GM03348 (cell line): ENCODE measurements at regions not wholly inside any gene's neighbourhood (a gene's known extent, or its start where the extent isn't known, plus 50 kb on each side); places are given as distances from the start of the nearest gene placed in this dataset.
"Not testable (repeated sequence)": the region's sequence is repeated elsewhere in the genome, so short reads cannot be mapped to it uniquely, and the experiment has no call there.

Experiments
- DNase-seq: peaks from one replicate; pipeline ENCODE4 v3.0.0; 2012; ENCODE audit warnings: low spot score

GRCh38 chr2:16203691-16204090 lies 263.3 kb downstream of the MYCN start:
- DNase-seq, result no peak

DNA sequence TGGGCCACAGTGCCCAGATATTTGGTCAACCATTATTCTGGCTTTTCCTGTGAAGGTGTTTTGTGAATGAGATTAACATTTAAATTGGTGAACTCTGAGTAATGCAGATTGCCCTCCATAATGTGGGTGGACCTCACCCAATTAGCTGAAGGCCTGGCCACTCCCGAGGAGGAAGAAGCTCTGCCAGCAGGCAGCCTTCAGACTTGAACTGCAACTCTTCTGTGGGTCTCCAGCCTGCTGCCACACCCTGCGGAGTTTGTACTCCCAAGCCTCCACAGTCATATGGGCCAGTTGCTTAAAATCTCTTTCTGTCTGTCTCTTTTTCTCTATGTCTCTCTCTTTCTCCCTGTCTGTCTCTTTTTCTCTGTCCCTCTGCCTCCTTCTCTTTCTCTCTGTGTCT lies 262.7 kb downstream of the MYCN start:
- no peak for DNase-seq

DNA sequence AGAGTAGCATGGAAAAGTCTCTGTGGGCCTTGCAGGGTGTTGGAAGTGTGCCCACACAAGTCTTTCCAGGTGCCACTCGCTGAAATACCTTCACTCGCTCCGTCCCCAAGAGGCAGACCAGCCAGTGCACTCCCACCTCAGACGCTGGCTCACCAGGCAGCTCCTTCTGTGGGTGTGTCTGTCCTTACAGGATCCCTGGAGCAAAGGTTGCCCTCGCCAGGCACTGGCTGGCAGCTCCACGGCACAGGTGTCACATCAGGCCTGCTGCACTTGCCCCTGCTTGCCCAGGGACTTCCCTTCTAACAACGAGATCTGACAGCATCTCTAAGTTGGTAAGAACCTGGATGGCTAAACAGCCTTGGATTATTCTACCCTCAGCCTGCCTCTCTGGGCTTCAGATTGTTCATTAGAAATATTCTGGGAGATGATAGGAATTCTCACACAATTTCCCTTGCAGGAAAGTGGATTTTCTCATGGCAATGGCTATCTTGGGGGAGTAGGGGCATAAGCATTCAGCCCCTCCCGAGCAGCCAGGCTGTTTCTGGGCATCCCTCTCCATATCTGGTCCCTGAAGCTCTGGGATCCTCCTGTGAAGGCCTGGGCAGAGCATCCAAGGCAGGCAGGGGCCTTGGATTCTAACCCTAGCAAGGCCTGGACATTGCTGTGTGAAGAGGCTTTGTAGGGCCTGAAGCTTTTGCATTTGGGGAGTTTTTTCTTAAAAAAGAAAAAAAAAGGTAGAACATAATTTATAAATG lies 262.1 kb downstream of the MYCN start:
- DNase-seq, result no peak

DNA sequence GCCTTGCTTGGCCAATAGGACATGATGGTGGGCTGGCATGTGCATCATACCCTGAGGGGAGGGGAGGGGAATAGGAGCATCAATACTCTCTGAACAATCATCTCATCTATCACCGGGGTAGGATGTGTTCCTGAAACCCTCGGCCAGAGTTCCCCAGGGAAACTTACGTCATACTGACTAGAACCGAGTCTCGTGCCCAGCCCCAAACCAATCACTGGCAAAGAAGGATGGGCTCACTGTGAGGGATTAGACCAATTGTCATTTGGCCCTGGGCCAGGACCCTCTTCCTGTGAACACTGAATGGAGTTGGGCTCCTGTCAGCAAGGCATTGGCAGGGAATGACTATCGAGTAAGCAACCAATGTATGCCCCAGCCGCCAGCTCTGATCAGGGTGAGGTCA lies 261.5 kb downstream of the MYCN start:
- DNase-seq, result no peak

GRCh38 chr2:16200554-16201193 lies 260.3 kb downstream of the MYCN start:
- DNase-seq, result no peak

DNA sequence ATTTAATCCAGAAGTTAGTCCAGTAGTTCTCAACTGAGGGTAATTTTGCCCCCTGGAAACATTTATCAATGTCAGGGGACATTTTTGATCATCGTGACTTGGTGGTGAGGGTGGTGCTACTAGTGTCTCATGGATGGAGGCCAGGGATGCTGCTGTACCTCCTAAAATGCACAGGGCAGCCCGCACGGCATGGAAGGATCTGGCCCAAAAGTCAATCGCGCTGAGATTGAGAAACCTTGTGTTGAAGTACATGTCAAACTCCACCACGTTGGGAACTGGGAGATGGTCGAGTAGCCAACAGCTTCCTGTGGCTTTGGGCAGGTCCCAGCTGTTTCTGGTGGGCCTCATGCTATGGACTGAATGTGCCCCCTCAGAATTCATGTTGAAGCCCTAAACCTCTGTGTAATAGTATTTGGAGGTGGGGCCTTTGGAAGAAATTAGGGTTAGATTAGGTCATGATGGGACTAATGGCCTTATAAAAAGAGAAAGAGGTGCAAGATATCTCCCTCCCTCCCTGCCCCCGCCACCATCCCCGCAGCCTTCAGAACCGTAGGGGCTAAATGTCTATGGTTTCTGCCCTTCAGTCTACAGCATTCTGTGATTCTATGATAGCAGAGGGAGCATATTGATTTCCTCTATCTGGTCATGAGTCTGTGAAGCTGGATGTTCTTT lies 259.7 kb downstream of the MYCN start:
- no peak for DNase-seq

- not testable (repeated sequence) for DNase-seq
Observed at GRCh38 chr2:16199241-16199640, 258.9 kb downstream of the MYCN start.

DNA sequence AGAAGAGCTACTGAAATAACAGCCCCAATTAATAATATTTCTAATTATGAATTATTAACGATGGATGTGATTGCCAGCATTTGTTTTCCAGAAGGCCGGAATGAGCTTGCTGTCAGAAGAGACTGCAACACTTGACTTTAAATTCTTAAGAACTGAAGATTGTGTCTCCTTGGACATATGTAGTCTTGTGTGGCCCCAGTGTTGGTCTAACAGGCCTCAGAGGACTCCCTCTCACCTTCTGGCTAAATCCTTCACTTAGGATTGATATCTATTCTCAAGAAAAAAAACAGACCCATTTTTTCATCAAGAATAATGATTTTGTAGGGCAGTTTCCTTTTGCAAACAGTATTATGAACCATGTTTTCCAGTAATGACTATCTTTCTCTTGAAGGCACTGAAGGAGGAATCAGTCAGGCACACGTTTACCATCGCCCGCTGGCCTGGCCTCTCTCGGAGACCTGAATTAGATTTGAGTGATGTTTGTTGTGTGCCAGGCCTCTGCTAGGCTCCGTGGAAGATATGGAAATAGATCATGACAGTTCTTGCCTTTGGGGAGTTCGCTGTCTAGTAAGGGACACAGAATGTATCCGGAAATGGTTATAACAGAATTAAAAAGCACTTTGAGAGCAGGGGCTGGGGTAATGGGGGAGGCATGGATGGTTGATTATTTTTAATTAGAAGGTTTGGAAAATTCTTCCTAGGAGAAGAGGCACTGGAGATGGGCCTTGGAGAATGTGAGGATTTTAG lies 258.0 kb downstream of the MYCN start:
- no peak for DNase-seq

DNA sequence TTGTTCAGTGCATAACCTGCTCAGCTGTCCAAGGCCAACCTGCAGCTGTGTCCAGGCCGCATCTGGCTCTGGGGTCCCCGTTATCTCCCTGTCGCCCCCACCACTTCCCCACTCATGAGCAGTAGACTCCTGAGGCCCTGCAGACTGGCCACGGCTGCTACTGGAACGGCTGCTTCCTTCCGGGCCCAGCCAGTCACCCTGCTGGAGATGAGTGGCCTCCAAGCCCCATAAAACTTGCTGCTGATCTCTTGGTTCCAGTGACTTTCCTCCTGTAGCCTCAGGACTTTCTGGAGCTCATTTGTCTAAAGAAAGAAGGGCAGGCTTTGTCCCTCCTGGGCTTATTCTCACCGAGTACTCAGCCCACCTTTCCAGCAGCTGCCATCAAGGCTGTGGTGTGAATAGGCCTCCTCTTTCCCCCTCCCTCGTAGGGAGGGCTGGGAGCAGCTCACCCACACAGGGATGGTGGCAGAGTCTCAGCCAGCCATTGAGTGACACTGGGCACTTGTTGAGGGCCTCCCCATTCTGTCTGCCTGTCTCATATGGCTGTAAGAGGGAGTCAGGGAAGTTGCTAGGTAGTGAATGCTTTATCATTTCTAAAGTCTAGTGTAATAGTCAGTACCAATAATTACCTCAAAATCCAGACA lies 257.3 kb downstream of the MYCN start:
- no peak for DNase-seq

DNA sequence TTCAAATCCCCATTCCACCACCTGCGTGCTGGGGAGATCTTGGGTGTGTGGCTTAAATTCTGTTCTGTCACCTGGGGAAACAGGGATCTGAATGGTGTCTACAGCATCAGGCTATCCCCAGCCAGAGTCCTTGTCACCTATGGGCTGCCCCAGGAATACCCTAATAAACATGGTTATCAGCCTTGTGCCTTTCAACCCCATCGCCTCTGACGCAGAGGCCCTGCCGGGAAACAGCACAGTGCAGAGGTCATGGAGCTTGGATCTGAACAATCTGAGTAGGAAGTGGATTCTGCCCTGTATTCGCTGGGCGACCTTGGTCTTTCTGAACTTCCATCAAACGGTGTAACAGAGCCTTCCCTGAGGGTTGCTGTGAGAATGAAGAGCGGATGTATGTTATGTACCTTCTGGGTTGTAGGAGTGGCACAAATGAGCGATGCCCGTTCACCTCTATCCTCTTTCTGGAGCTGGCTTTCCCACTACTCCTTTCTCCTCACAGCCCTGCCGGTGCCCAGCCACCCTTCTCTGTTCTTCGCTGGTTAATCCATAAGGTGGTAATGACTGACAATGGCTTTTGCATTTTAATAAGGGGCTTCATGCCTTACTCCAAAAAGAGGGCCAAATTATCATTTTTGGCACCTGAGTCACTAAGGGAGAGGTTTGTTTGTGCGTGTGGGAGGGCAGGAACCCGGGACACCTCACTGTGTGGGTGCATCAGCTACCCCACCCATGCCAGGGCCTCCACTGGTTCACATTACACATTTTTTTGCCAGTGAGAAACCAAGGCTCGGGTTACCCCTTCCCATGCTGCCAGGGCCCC lies 256.5 kb downstream of the MYCN start:
- DNase-seq, result no peak

DNA sequence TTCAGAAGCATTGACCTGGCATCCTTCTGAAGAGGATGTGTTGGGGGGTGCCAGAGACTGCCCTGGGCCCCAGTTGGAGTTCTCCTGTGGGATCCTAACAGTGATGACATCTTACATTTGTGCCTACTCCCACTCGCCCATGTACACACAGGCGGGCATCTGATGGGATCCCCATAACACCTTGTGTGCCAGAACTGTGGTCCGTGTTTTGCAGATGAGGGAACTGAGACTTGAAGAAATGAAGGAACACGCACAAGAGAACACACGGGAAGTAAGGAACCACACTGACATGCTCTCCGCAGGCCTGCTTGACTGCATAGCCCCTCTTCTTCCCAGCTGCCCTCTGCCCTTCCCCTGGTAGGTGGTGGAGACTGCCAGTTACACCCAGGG lies 255.3 kb downstream of the MYCN start:
- DNase-seq, result no peak

DNA sequence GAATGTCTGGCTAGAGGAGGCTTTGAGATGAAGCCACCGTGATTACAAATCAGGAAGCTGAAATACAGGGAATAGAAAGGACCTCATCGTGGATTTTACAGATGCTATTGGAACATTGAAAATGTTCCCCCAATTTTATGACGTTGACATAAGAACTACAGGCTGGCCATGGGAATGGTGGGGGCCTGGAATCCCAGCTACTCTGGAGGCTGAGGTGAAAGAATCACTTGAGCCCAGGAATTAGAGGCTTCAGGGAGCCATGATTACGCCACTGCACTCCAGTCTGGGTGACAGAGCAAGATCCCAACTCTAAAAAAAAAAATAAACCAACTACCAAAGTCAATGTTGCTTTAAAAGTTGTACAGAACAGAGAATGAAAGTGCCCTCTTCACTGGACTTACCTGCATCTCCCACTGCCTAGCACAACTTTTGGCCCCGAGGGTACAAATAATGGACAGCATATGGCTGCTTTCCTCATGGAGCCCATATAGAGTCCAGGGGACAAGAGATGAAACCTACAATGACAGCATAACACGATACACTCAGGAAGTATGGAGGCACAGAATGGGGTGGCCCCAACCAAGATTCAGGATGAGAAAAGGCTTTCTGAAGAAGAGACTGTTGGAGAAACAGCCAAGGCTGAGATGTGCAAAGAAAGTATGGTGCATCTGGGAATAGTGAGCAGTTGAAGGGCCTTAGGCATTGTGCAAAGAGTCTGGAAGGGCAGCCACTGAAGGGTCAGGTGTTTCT lies 254.8 kb downstream of the MYCN start:
- DNase-seq, result no peak

GRCh38 chr2:16194530-16194929 lies 254.2 kb downstream of the MYCN start:
- DNase-seq, result no peak

- no peak for DNase-seq
Observed at GRCh38 chr2:16194096-16194390, 253.7 kb downstream of the MYCN start.

DNA sequence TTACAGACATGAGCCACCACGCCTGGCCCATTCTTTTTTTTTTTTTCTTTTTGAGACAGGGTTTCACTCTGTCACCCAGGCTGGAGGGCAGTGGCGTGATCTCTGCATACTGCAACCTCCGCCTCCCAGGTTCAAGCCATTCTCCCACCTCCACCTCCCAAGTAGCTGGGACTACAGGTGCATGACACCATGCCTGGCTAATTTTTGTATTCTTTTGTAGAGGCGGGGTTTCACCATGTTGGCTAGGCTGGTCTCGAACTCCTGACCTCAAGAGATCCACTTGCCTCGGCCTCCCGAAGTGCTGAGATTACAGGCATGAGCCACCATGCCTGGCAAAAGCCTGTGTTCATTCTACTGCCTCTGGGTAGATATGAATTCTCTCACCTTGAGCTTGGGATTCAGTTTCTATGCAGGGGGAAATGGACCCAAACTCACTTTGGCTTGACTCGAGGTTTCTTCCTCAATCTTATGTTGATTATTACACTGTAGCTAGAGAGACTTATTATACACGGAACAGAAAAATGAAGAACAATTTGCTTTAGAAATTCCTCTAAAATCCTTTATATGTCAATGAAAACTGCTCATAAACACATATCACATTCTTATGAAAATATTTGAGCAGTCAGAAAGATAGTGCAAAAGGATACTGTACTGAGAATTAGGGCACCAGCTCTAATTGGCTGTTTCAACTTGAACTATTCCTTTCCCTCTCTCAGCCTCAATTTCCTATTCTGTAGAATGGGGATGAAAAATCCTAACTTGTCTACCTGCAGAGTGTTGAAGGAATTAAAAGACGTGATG lies 252.3 kb downstream of the MYCN start:
- DNase-seq, result no peak

DNA sequence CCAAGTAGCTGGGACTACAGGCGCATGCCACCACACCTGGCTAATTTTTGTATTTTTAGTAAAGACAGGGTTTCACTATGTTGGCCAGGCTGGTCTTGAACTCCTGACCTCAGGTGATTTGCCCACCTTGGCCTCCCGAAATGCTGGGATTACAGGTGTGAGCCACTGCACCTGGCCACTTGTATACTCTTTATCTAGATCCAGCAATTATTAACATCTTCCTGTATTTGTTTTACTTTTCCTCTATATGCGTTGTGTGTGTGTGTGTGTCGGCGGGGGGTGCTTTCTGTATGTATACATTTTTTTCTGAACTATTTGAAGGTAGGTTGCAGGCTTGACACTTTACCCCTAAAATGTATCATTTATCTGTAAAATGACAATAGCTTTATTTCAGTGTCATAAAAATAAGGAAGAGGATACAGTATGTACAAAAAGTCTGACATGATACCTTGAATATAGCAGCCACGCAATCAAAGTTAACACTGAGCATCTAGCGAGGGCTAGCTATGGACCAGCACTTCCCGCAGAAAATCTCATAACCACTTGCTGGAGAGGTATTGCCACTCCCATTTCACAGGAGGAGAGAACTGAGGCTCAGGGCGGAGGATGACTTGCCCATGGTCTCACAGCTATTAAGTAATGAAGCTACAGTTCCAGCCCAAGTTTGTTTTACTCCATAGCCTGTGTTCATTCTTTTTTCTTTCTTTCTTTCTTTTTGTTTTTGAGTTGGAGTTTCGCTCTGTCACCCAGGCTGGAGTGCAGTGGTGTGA lies 251.3 kb downstream of the MYCN start:
- DNase-seq, result no peak

DNA sequence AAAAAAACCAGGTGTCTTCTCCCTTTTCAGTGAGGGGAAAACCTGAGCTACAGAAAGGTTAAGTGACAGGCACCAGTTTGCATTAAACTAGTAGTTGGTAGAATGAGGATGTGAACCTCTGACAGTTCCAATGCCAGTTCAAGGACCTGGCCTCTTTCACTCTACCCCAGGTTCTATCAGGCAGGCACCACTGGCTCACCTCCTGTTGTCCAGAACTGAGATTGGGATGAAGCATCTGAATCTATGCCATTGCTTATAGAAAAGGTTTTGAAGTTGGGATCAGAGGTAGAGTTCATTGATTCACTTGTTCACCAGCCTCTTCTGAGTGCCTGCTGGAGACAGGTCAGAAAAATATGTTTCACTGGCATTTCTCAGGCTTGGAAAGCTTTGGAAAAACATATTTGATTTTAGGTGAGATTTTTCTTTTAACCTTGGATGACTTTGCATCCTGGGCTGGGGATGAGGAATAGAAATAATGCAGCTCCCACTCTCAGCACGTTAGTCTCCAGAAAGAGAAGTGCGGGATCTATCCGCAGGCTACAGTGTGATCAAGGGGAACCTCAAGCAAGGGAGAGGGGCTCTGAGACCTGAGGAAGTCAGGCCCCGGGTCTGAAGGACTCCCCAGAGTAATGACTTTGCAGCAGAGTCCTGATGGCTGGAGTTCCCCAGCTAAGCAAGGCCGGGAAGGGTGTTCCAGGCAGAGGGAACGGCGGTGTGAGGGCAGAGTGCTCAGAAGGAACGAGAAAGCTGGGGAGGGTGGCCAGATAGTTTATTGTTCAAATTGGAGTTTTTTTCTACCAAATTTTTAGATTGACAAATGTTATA lies 250.3 kb downstream of the MYCN start:
- DNase-seq, result no peak

GRCh38 chr2:16189836-16190160 lies 249.4 kb downstream of the MYCN start:
- DNase-seq, result no peak
